K562 (cell line): ENCODE measurements at regions not wholly inside any gene's neighbourhood (a gene's known extent, or its start where the extent isn't known, plus 50 kb on each side); places are given as distances from the start of the nearest gene placed in this dataset.

Experiments
- CHD4 ChIP-seq: fragments of 200-600 bp; sonication (generic); IDR thresholded peaks from 3 replicates; pipeline ENCODE4 v1.6.1; 2012; ENCODE audit warnings: low read depth, mild to moderate bottlenecking, mixed read lengths, low read length, inconsistent platforms; ENCODE audit not compliant: insufficient read depth, insufficient replicate concordance, poor library complexity, severe bottlenecking
- POLR2A ChIP-seq: fragments of 450-650 bp; conservative IDR thresholded peaks from 2 replicates; pipeline ENCODE4 v1.6.1; 2016
- REST ChIP-seq, 2 experiments: fragments of 450-650 bp; formaldehyde crosslinking in 1 of 2; IDR thresholded peaks; 2 replicates each; pipeline versions ENCODE4 v1.4.0 to v1.6.1; 2014 to 2020; ENCODE audit warnings: mild to moderate bottlenecking in 2 of 2, borderline replicate concordance in 1 of 2, low read depth in 1 of 2
- TAF9B ChIP-seq: fragments of 450-650 bp; IDR thresholded peaks from 2 replicates; pipeline ENCODE4 v1.6.1; 2018; ENCODE audit warnings: mild to moderate bottlenecking; ENCODE audit not compliant: partially characterized antibody
- TCFL5 ChIP-seq: fragments of 250-450 bp; sonication (Bioruptor Pico); conservative IDR thresholded peaks from 2 replicates; pipeline ENCODE4 v1.6.1; 2021; ENCODE audit warnings: mild to moderate bottlenecking, moderate library complexity, matching md5 sums
- TRIM24 ChIP-seq, 2 experiments: fragments of 450-650 bp; IDR thresholded peaks; 2 replicates each; pipeline ENCODE4 v1.6.1; 2016
- ZNF354B ChIP-seq: fragments of 250-450 bp; sonication (Bioruptor Pico); IDR thresholded peaks from 2 replicates; pipeline ENCODE4 v1.4.0; 2020
- TF ChIP-seq, protein P1 (sequence below): fragments of 250-450 bp; sonication (Bioruptor Pico); IDR thresholded peaks from 2 replicates; pipeline ENCODE4 v1.4.0; 2020; ENCODE audit warnings: mild to moderate bottlenecking, moderate library complexity

DNA sequence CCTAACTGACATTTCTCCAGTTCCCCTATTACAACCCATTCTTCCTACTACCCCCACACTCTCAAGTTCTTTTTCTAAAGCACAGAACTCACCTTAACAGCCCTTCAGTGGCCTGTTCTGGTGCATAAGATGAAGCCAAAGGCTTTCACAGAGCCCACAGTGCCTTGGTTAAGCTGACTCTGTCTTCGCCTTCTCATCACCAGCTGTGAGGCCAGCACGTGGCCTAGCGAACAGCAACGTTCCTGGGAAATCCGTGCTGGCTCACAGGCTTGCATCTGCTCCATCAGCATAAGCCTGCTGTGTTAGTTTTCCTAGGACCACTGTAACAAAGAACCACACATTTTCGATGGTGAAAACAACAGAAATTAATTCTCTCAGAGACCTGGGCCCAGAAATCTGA lies 67.9 kb upstream of the LPAR1 start:
- TF ChIP-seq, protein P1, sequence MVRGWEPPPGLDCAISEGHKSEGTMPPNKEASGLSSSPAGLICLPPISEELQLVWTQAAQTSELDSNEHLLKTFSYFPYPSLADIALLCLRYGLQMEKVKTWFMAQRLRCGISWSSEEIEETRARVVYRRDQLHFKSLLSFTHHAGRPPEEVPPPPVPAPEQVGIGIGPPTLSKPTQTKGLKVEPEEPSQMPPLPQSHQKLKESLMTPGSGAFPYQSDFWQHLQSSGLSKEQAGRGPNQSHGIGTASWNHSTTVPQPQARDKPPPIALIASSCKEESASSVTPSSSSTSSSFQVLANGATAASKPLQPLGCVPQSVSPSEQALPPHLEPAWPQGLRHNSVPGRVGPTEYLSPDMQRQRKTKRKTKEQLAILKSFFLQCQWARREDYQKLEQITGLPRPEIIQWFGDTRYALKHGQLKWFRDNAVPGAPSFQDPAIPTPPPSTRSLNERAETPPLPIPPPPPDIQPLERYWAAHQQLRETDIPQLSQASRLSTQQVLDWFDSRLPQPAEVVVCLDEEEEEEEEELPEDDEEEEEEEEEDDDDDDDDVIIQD (CRISPR knock-in tag) = no peak
- TF ChIP-seq TCFL5 (CRISPR knock-in tag) (no peak), REST (IDR thresholded peaks at IDR 0.05; ENCODE audit: borderline replicate concordance) (no peak), REST (CRISPR knock-in tag; IDR thresholded peaks at IDR 0.05; ENCODE audit: low read depth) (no peak), TAF9B (no peak), ZNF354B (no peak), TRIM24 (IDR thresholded peaks at IDR 0.05) (no peak), CHD4 (no peak), POLR2A (no peak)
